HEK293T (cell line): ENCODE measurements at regions not wholly inside any gene's neighbourhood (a gene's known extent, or its start where the extent isn't known, plus 50 kb on each side); places are given as distances from the start of the nearest gene placed in this dataset.

Experiments
- FOXA1 ChIP-seq: fragments of 450-650 bp; IDR thresholded peaks from 2 replicates; pipeline ENCODE4 v1.6.1; 2016; ENCODE audit warnings: mild to moderate bottlenecking
- FOXK2 ChIP-seq: fragments of 450-650 bp; IDR thresholded peaks from 2 replicates; pipeline ENCODE4 v1.6.1; 2016; ENCODE audit warnings: mild to moderate bottlenecking
- LEF1 ChIP-seq: fragments of 450-650 bp; IDR thresholded peaks from 2 replicates; pipeline ENCODE4 v1.6.1; 2017; ENCODE audit warnings: mild to moderate bottlenecking, borderline replicate concordance
- NFRKB ChIP-seq: fragments of 450-650 bp; IDR thresholded peaks from 2 replicates; pipeline ENCODE4 v1.6.1; 2016; ENCODE audit warnings: mild to moderate bottlenecking, moderate library complexity
- PKNOX1 ChIP-seq: fragments of 450-650 bp; IDR thresholded peaks from 2 replicates; pipeline ENCODE4 v1.6.1; 2016
- SP1 ChIP-seq: fragments of 450-650 bp; IDR thresholded peaks from 2 replicates; pipeline ENCODE4 v1.6.1; 2017

DNA sequence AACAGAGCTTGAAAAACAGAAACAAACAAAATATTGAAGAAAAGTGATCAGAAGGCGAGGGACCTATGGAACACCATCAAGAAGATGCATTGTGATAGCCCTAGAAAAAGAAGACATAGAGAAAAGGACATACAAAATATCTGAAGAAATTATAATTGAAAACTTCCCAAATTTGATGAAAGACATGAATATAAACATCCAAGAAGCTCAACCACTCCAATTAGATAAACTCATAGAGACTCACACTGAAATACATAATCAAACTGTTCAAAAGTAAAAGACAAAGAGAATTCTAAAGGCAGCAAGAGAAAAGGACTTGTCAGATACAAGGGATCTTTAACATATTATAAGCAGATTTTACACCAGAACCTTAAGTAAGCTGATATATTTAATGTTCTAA is 869.8 kb downstream of the PCDH18 start:
- TF ChIP-seq FOXK2 (no peak), LEF1 (no peak), SP1 (no peak), FOXA1 (no peak), NFRKB (no peak), PKNOX1 (no peak)
